ENCODE measurements at regions not wholly inside any gene's neighbourhood (a gene's known extent, or its start where the extent isn't known, plus 50 kb on each side); places are given as distances from the start of the nearest gene placed in this dataset.

DNA sequence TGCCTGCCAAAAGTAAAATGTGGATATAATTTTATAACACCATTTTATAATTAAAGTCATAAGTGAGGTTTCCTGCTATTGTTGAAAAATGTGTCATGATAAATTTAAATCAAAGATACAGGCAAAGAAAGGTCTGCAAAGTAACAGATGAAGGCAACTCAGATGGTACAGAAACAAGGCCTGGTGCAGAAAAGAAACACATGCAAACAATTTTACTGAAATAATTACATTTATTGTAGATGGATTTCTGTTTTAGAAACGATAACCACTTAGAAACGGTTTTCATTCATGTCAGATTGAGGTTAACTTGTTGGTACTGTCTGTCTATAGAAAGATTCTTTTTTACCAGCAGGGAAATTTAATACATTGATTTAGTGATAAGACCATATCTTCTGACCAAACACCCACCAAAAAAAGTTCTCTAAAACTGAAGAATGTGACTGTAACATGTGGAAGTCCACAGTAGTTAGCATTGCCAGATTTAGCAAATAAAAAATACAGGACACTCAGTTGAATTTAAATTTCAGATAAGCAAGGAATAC, 105.5 kb upstream of the FERMT1 start:
- DNase-seq (ENCODE audit: low read depth, low spot score), result no peak
- TF ChIP-seq, protein P1, sequence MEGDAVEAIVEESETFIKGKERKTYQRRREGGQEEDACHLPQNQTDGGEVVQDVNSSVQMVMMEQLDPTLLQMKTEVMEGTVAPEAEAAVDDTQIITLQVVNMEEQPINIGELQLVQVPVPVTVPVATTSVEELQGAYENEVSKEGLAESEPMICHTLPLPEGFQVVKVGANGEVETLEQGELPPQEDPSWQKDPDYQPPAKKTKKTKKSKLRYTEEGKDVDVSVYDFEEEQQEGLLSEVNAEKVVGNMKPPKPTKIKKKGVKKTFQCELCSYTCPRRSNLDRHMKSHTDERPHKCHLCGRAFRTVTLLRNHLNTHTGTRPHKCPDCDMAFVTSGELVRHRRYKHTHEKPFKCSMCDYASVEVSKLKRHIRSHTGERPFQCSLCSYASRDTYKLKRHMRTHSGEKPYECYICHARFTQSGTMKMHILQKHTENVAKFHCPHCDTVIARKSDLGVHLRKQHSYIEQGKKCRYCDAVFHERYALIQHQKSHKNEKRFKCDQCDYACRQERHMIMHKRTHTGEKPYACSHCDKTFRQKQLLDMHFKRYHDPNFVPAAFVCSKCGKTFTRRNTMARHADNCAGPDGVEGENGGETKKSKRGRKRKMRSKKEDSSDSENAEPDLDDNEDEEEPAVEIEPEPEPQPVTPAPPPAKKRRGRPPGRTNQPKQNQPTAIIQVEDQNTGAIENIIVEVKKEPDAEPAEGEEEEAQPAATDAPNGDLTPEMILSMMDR (IDR thresholded peaks at IDR 0.05; ENCODE audit: low read depth, low read length), result no peak
- H3K4me3 ChIP-seq (ENCODE audit: low read depth, low read length), result no peak overlapping the region
- in situ Hi-C loops (cut with HindIII; ENCODE audit: low sequenced_read_pairs), result no loop called here

DNA sequence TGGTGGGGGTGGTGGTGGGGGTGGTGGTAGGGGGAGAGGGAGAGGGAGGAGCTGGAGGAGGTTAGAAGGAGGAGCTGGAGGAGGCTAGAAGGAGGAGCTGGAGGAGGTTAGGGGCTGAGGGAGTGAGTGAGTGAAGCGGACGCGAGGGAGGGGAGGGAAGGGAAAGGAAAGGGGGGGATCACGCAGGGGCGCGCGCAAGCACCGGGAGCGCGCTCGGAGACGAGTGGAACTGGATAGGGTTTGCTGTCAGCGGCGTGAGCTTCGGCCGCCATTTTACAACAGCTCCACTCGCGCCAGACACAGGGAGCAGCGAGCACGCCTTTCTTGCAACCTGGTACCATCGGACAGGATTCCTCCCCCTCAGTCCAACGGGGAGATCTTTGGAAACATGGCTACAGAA, 90.5 kb upstream of the FERMT1 start:
- no peak for DNase-seq (ENCODE audit: low read depth, low spot score)
- H3K4me3 ChIP-seq (ENCODE audit: low read depth, low read length), result no peak overlapping the region
- in situ Hi-C loops (cut with HindIII; ENCODE audit: low sequenced_read_pairs), result no loop called here
- TF ChIP-seq, protein P1 (IDR thresholded peaks at IDR 0.05; ENCODE audit: low read depth, low read length), result no peak

DNA sequence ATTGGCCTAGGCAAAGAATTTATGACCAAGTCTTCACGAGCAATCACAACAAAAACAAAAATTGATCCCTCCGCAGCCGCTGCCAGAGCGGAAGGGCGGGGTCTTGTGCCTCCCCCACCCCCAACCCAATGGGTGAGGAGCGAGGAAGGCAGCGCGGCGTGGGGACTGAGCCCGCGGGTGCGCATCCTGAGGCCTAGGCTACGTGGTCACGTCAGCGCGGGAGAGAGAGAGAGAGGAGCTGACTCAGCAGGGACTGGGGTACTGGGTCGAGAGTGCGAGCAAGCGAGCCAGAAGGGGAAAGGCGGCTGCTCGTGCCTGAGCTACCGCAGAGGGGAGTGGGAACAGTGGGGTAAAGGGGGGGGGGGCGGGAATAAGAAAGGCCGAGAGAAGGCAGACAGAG, 90.1 kb upstream of the FERMT1 start:
- in situ Hi-C loops (cut with HindIII; ENCODE audit: low sequenced_read_pairs), result no loop called here
- TF ChIP-seq, protein P1 (IDR thresholded peaks at IDR 0.05; ENCODE audit: low read depth, low read length), result no peak
- no peak overlapping the region for H3K4me3 ChIP-seq (ENCODE audit: low read depth, low read length)
- no peak for DNase-seq (ENCODE audit: low read depth, low spot score)

DNA sequence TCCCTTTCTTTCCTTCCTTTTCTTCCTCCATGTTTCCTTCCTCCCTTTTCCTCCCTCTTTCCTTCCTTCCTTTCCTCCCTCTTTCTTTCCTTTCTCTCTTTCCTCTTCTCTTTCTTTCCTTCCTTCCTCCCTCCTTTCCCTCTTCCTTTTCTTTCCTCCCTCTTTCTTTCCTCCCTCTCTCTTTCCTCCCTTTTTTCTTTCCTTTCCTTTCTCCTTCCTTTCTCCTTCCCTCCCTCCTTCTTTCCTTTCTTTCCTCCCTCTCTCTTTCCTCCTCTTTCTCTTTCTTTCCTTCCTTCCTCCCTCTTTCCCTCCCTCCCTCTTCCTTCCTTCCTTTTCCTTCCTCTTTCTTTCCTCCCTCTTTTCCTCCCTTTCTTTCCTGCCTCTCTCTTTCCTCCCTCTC, 86.3 kb upstream of the FERMT1 start:
- H3K4me3 ChIP-seq (ENCODE audit: low read depth, low read length), result no peak overlapping the region
- DNase-seq (ENCODE audit: low read depth, low spot score), result no peak
- in situ Hi-C loops (cut with HindIII; ENCODE audit: low sequenced_read_pairs), result no loop called here
- TF ChIP-seq, protein P1 (IDR thresholded peaks at IDR 0.05; ENCODE audit: low read depth, low read length), result no peak

DNA sequence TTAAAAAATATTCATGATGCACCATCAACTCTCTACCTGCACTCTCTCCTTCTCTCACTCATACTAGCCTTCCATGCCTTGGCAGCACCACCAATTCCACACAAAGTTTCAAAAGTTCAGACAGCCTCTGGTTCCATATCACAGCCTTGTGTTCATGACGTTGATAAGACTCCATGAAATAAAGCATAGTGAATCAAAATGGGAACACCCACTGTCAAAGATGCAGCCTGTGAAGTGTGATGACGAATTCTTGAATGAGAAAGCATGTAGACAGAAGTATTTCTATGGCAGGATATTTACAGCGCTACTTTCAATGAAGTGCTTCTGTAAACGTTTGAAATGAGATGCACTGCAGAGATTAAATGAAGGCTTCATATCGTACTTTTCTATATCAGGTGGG, 77.3 kb upstream of the FERMT1 start:
- no peak for DNase-seq (ENCODE audit: low read depth, low spot score)
- no peak overlapping the region for H3K4me3 ChIP-seq (ENCODE audit: low read depth, low read length)
- TF ChIP-seq, protein P1 (IDR thresholded peaks at IDR 0.05; ENCODE audit: low read depth, low read length), result no peak
- in situ Hi-C loops (cut with HindIII; ENCODE audit: low sequenced_read_pairs), result no loop called here

DNA sequence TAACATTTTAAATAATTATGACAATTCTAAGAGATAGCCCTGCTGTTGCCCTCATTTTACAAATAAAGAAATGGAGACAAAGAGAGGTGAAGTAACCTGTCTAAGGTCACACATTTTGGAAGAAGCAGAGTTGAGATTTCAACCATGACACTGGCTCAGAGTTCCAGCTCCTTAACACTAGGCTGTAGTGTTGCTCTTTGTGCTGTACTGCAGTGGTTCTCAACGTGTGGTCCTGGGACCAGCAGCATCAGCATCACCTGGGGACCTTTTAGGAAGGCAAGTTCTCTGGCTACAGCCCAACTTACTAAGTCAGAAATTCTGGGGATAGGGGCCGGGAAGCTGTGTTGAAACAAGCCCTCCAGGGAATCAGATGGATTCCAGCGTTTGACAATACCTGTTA, 62.4 kb upstream of the FERMT1 start:
- in situ Hi-C loops (cut with HindIII; ENCODE audit: low sequenced_read_pairs), result no loop called here
- no peak overlapping the region for H3K4me3 ChIP-seq (ENCODE audit: low read depth, low read length)
- DNase-seq (ENCODE audit: low read depth, low spot score), result no peak
- TF ChIP-seq, protein P1 (IDR thresholded peaks at IDR 0.05; ENCODE audit: low read depth, low read length), result no peak

DNA sequence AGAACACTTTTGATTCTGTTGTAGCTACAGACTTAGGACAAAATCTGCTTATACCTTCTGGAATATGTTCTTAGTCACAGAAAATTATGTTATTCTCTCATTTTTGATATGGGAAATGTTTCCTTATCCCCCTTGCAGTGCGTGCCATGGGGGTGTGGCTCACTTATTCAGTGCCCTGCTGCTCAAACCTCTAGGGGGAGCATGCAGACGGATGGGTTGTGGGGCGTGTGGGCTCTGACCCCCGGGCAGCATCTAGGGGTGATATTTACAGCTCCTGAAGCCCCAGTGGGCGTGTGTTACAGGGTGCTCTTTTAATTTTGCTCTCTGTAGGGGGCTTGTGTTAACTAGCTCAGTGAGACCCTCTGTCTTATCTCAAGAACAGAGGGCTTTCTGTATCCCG, 61.3 kb upstream of the FERMT1 start:
- no peak for DNase-seq (ENCODE audit: low read depth, low spot score)
- in situ Hi-C loops (cut with HindIII; ENCODE audit: low sequenced_read_pairs), result no loop called here
- no peak overlapping the region for H3K4me3 ChIP-seq (ENCODE audit: low read depth, low read length)
- TF ChIP-seq, protein P1 (IDR thresholded peaks at IDR 0.05; ENCODE audit: low read depth, low read length), result no peak

Measured in astrocyte of the spinal cord (primary cell).